OCI-LY7 (cell line): ENCODE measurements at regions not wholly inside any gene's neighbourhood (a gene's known extent, or its start where the extent isn't known, plus 50 kb on each side); places are given as distances from the start of the nearest gene placed in this dataset.

ENCODE experiments used
- BruUV-seq: library from RNA; stranded (reverse); fragments of 400-500 nt; replicated peaks from 2 replicates; lab custom pipeline; 2021; lab: Mats Ljungman, UMichigan
- CTCF ChIA-PET: fragments of 300-600 bp; sonication (Branson Sonifier 250); formaldehyde crosslinking; loops from one replicate; lab custom pipeline; 2022; ENCODE audit warnings: antibody characterized with exemption; ENCODE audit not compliant: unreplicated experiment; lab: Charles Lee
- POLR2A ChIA-PET: fragments of 300-600 bp; sonication (Branson Sonifier 250); formaldehyde crosslinking; loops from one replicate; lab custom pipeline; 2022; ENCODE audit warnings: antibody characterized with exemption; lab: Charles Lee
- DNase-seq: peaks from one replicate; pipeline ENCODE4 v3.0.0-alpha.2; 2015; ENCODE audit warnings: low spot score
- H2AFZ ChIP-seq: fragments of 200-600 bp; sonication (generic), shearing (Covaris generic); 2 replicates; pipeline ENCODE4 v1.6.1; 2014; ENCODE audit warnings: mild to moderate bottlenecking, antibody characterized with exemption, low read length, moderate library complexity
- H3K27ac ChIP-seq: fragments of 200-600 bp; sonication (generic); 2 replicates; pipeline ENCODE4 v1.5.1; 2014; ENCODE audit warnings: mixed run types, low read depth, mild to moderate bottlenecking, moderate library complexity, low read length, inconsistent platforms; ENCODE audit not compliant: poor library complexity, severe bottlenecking
- H3K36me3 ChIP-seq: fragments of 200-600 bp; sonication (generic); 2 replicates; pipeline ENCODE4 v1.6.1; 2014; ENCODE audit warnings: mild to moderate bottlenecking, antibody characterized with exemption, low read length, moderate library complexity, mixed read lengths; ENCODE audit not compliant: insufficient read depth
- H3K4me1 ChIP-seq: fragments of 200-600 bp; sonication (generic); 2 replicates; pipeline ENCODE4 v1.5.1; 2014; ENCODE audit warnings: mild to moderate bottlenecking, low read length; ENCODE audit not compliant: insufficient read depth, poor library complexity, severe bottlenecking
- H3K4me2 ChIP-seq: fragments of 200-600 bp; sonication (generic); 2 replicates; pipeline ENCODE4 v1.6.1; 2014; ENCODE audit warnings: mild to moderate bottlenecking, low read length
- H3K4me3 ChIP-seq: fragments of 200-600 bp; sonication (generic); 2 replicates; pipeline ENCODE4 v1.5.1; 2014; ENCODE audit warnings: mild to moderate bottlenecking, low read depth, low read length; ENCODE audit not compliant: poor library complexity, severe bottlenecking
- H3K79me2 ChIP-seq: fragments of 200-600 bp; sonication (generic); 2 replicates; pipeline ENCODE4 v1.6.1; 2016; ENCODE audit warnings: low read depth, mild to moderate bottlenecking, low read length, moderate library complexity, mixed read lengths; ENCODE audit not compliant: insufficient read depth
- H3K9me2 ChIP-seq: fragments of 200-600 bp; sonication (generic); 2 replicates; pipeline ENCODE4 v1.6.1; 2016; ENCODE audit warnings: mild to moderate bottlenecking, low read length, mixed read lengths; ENCODE audit not compliant: insufficient read depth
- H3K9me3 ChIP-seq: fragments of 200-600 bp; sonication (generic); 2 replicates; pipeline ENCODE4 v1.6.1; 2014; ENCODE audit warnings: mild to moderate bottlenecking, mixed run types, low read length, mixed read lengths
- H4K20me1 ChIP-seq: fragments of 200-600 bp; sonication (generic); 2 replicates; pipeline ENCODE4 v1.6.1; 2014; ENCODE audit warnings: mild to moderate bottlenecking, antibody characterized with exemption, low read length, moderate library complexity, mixed read lengths; ENCODE audit not compliant: insufficient read depth
- EZH2phosphoT487 ChIP-seq: fragments of 200-600 bp; sonication (generic); IDR thresholded peaks from 2 replicates; pipeline ENCODE4 v1.6.1; 2018; ENCODE audit warnings: low read depth, borderline replicate concordance, mild to moderate bottlenecking, mixed run types, antibody characterized with exemption, low read length, moderate library complexity, mixed read lengths
- intact Hi-C: fragments of 100-400 bp; cut with micrococcal nuclease; formaldehyde crosslinking; loops from one replicate; pipeline ENCODE4 v1.10.0; 2022; ENCODE audit not compliant: unreplicated experiment
- TF ChIP-seq, protein P1 (sequence below): fragments of 200-600 bp; sonication (generic); conservative IDR thresholded peaks from 2 replicates; pipeline ENCODE4 v1.5.1; 2014; ENCODE audit warnings: mild to moderate bottlenecking, antibody characterized with exemption, low read length, moderate library complexity, mixed read lengths

DNA sequence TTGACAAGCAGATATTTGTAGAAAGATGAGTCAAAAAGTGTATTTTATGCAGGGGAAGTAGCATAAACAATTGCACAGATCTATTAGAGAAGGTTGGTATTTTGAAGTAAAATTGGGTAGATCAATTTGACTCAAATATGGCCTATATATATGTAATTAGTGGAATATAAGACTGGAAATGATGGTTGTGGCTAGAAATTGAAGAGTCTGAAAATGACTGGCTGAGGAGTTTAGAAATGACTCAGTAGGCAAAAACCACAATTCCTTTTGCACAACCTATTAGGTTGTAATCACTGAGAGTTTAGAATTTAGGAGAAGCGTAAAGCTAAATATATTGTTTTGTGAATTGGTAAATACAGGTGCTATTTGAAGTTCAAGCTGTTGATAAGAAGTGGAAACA lies 622.6 kb upstream of the PCDH20 start:
- BruUV-seq: no TSS peak
- CTCF ChIA-PET: no interaction called here

DNA sequence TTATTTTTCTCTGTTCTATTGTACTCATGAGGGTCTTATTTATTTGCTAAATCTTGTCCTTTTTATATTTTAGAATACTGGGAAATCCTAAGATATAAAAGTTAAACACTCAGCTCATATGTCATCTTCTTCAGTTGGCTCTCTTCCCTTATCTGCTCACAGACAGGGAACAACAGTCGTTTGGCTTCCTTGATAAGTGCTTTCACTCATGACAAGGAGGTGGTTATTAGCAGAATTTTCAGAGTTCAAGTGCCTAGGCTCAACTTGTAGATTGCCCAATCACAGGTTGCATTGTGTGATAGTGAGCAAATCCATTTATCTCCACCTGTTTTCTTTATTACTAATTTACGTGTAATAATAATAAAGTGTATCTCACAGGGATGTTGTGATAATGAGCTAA lies 620.3 kb upstream of the PCDH20 start:
- ChIA-PET POLR2A (interaction anchor here (0.7 kb wide), 2 partner anchors 75 to 133 kb away, joined by 3 read pairs; no protein-coding TSS in a partner anchor), CTCF (no interaction called here)
- H3K79me2 ChIP-seq: no peaks in the 10 kb centered on the region
- no peaks in the 10 kb centered on the region for H3K4me1 ChIP-seq
- no peak overlapping the region for H3K4me2 ChIP-seq
- no TSS peak for BruUV-seq
- intact Hi-C loops: no loop called here
- H2AFZ ChIP-seq: no peak overlapping the region
- TF ChIP-seq, protein P1, sequence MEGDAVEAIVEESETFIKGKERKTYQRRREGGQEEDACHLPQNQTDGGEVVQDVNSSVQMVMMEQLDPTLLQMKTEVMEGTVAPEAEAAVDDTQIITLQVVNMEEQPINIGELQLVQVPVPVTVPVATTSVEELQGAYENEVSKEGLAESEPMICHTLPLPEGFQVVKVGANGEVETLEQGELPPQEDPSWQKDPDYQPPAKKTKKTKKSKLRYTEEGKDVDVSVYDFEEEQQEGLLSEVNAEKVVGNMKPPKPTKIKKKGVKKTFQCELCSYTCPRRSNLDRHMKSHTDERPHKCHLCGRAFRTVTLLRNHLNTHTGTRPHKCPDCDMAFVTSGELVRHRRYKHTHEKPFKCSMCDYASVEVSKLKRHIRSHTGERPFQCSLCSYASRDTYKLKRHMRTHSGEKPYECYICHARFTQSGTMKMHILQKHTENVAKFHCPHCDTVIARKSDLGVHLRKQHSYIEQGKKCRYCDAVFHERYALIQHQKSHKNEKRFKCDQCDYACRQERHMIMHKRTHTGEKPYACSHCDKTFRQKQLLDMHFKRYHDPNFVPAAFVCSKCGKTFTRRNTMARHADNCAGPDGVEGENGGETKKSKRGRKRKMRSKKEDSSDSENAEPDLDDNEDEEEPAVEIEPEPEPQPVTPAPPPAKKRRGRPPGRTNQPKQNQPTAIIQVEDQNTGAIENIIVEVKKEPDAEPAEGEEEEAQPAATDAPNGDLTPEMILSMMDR: no peak
- TF ChIP-seq EZH2phosphoT487: no peak
- no peaks in the 10 kb centered on the region for H3K36me3 ChIP-seq
- no peak for DNase-seq
- H3K4me3 ChIP-seq: no peak overlapping the region
- no peak overlapping the region for H3K27ac ChIP-seq
- H3K9me3 ChIP-seq: no peaks in the 10 kb centered on the region
- H4K20me1 ChIP-seq: no peaks in the 10 kb centered on the region
- H3K9me2 ChIP-seq: no peaks in the 10 kb centered on the region

More for the DNA sequence above, 622.6 kb upstream of the PCDH20 start:
- Histone ChIP-seq H2AFZ (no peak overlapping the region), H4K20me1 (no peaks in the 10 kb centered on the region), H3K36me3 (no peaks in the 10 kb centered on the region), H3K27ac (no peak overlapping the region), H3K9me2 (no peaks in the 10 kb centered on the region), H3K4me3 (no peak overlapping the region), H3K4me2 (no peak overlapping the region), H3K79me2 (no peaks in the 10 kb centered on the region), H3K9me3 (no peaks in the 10 kb centered on the region), H3K4me1 (no peaks in the 10 kb centered on the region)
- no peak for DNase-seq
- POLR2A ChIA-PET: interaction anchor here (1.0 to 1.1 kb wide), 2 partner anchors 9 to 47 kb away, joined by 3 to 4 read pairs; no protein-coding TSS in a partner anchor
- intact Hi-C loops: no loop called here
- TF ChIP-seq EZH2phosphoT487: no peak
- TF ChIP-seq, protein P1: no peak

DNA sequence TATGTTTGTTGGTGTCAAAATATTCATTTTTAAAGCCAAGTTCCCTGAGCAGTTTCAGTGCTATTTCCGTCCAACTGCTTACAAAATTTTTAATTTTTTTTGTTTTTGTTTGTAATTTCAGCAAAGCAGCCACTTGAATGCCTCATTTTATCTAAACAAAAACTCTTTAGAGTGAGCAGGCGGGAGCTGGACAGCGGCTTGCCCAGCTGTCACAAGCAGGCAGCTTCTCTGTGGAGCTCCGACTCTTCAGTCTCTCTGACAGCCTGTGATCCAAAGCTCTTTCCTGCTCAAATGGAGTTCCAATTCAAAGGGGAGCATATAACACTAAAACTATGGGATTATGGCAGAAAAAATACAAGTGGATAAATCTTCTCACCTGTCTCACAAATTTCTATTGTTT lies 618.3 kb upstream of the PCDH20 start:
- Histone ChIP-seq H2AFZ (no peak overlapping the region), H3K27ac (no peak overlapping the region), H3K9me3 (no peaks in the 10 kb centered on the region), H4K20me1 (no peaks in the 10 kb centered on the region), H3K9me2 (no peaks in the 10 kb centered on the region), H3K79me2 (no peaks in the 10 kb centered on the region), H3K36me3 (no peaks in the 10 kb centered on the region), H3K4me2 (no peak overlapping the region), H3K4me1 (no peaks in the 10 kb centered on the region), H3K4me3 (no peak overlapping the region)
- ChIA-PET POLR2A (interaction anchor here (0.9 kb wide), 2 partner anchors 12 to 439 kb away, joined by 3 to 5 read pairs; no protein-coding TSS in a partner anchor), CTCF (no interaction called here)
- intact Hi-C loops: no loop called here
- DNase-seq: no peak
- no TSS peak for BruUV-seq
- TF ChIP-seq, protein P1: no peak
- TF ChIP-seq EZH2phosphoT487: no peak
